Activated naive CD8-positive, alpha-beta T cell treated with anti-CD3 and anti-CD28 coated beads for 36 hours (primary cell): ENCODE measurements at regions not wholly inside any gene's neighbourhood (a gene's known extent, or its start where the extent isn't known, plus 50 kb on each side); places are given as distances from the start of the nearest gene placed in this dataset.

Experiments
- DNase-seq: peaks from one replicate; pipeline ENCODE4 v3.0.0; 2021
- H3K27ac Mint-ChIP-seq: one replicate; pipeline ENCODE4 v1.8.0; 2022; ENCODE audit warnings: mild to moderate bottlenecking, moderate library complexity, mixed read lengths
- H3K27me3 Mint-ChIP-seq: one replicate; pipeline ENCODE4 v1.8.0; 2022; ENCODE audit warnings: mild to moderate bottlenecking, mixed read lengths
- H3K36me3 Mint-ChIP-seq: one replicate; pipeline ENCODE4 v1.8.0; 2021; ENCODE audit warnings: mild to moderate bottlenecking, mixed read lengths
- H3K4me1 Mint-ChIP-seq: one replicate; pipeline ENCODE4 v1.8.0; 2021; ENCODE audit warnings: mixed read lengths
- H3K4me3 Mint-ChIP-seq: one replicate; pipeline ENCODE4 v1.8.0; 2022; ENCODE audit warnings: mild to moderate bottlenecking, moderate library complexity, mixed read lengths
- H3K9me3 Mint-ChIP-seq: one replicate; pipeline ENCODE4 v1.8.0; 2022; ENCODE audit warnings: mixed read lengths

DNA sequence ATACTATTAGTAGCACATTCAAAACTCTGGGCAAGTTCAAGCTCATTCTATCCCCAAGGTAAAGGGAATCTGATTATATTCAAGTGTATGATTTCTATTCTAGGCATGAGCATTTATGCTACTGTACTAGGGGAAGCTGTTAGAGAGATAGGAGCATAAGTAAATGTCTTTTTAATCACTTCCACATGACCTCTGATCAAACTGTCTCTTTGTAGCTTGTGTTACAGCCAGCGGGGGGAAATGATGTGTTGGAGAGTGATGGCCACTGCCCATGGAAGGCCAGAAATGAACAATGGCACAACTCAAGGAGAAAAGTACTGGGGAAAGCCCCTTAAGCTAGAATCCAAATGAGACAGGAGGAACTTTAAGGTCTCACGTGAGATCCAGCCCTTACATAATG is 894.9 kb upstream of the CDH2 start:
- H3K36me3 Mint-ChIP-seq = no peaks in the 10 kb centered on the region
- DNase-seq = no peak
- no peaks in the 10 kb centered on the region for H3K27me3 Mint-ChIP-seq
- H3K4me3 Mint-ChIP-seq = no peak overlapping the region
- peaks cover 3% of the 10 kb centered on the region for H3K9me3 Mint-ChIP-seq
- no peak overlapping the region for H3K27ac Mint-ChIP-seq
- no peaks in the 10 kb centered on the region for H3K4me1 Mint-ChIP-seq

DNA sequence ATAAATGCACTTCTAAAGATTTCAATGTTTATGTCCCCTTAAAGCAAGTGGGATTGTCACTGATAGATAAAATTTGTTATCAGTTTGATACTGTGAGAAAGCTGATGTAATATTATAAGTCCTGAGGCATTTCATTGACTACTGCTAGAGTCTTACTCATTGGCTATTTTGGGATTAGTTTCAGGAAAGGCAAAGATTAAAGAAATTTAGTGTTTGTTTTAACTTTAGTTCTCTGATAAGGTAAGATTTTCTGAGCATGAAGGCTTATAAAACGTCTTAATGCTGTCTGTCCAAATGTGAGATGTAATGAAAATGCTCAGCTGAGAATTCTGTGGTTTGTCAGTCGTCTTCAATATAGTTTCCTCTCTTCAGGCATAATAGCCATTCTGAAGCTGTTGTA is 886.4 kb upstream of the CDH2 start:
- Mint-ChIP-seq H3K9me3 (peaks cover 14% of the 10 kb centered on the region), H3K4me3 (no peak overlapping the region), H3K4me1 (no peaks in the 10 kb centered on the region), H3K27me3 (no peaks in the 10 kb centered on the region), H3K27ac (no peak overlapping the region), H3K36me3 (no peaks in the 10 kb centered on the region)
- DNase-seq = no peak

DNA sequence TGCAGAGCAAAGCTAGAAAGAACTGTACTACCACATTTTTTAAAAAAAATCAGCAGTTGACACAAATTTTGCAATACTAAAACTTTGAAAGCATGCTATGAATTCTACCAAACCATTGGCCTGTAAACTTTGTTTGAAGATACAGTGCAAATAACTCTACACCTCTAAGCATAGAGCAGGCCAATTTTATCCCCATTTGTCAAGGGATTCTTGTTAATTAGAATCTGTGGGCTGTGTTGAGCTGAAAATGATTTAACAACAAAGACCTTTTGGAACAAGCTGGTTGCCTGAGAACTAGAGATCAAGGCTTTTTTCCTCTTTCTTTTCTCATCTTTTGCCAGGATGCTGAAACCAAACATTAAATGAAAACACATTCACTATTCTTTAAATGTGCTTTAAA is 886.0 kb upstream of the CDH2 start:
- DNase-seq = no peak
- no peaks in the 10 kb centered on the region for H3K36me3 Mint-ChIP-seq
- H3K27ac Mint-ChIP-seq = no peak overlapping the region
- no peaks in the 10 kb centered on the region for H3K4me1 Mint-ChIP-seq
- no peaks in the 10 kb centered on the region for H3K27me3 Mint-ChIP-seq
- H3K9me3 Mint-ChIP-seq = peaks cover 13% of the 10 kb centered on the region
- H3K4me3 Mint-ChIP-seq = no peak overlapping the region

DNA sequence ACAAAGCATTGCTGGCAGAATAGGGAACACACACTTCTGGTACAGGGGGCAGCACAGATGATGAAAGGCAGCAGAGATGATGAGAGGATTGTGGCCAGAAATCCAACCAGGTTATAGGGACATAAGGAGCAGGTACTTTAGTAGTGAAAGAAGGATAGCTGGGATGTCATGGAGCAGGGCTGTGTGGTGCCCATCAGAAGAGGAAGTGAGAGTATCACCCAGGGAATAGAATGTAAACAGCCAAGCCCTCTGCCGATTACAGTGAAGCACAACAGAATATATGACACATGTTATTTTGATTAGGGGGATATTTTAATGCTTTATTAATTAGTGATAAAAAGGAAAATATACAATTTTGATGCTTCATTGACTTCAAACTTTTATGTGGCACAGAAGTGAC is 883.4 kb upstream of the CDH2 start:
- peaks cover 12% of the 10 kb centered on the region for H3K9me3 Mint-ChIP-seq
- no peaks in the 10 kb centered on the region for H3K27me3 Mint-ChIP-seq
- no peaks in the 10 kb centered on the region for H3K36me3 Mint-ChIP-seq
- DNase-seq = no peak
- H3K27ac Mint-ChIP-seq = no peak overlapping the region
- H3K4me1 Mint-ChIP-seq = no peaks in the 10 kb centered on the region
- no peak overlapping the region for H3K4me3 Mint-ChIP-seq

GRCh38 chr18:29057703-29058102 is 880.8 kb upstream of the CDH2 start:
- H3K27me3 Mint-ChIP-seq = no peaks in the 10 kb centered on the region
- H3K27ac Mint-ChIP-seq = no peak overlapping the region
- no peak overlapping the region for H3K4me3 Mint-ChIP-seq
- no peaks in the 10 kb centered on the region for H3K4me1 Mint-ChIP-seq
- H3K9me3 Mint-ChIP-seq = peaks cover 7% of the 10 kb centered on the region
- DNase-seq = no peak
- H3K36me3 Mint-ChIP-seq = no peaks in the 10 kb centered on the region

GRCh38 chr18:29056800-29057199 is 879.9 kb upstream of the CDH2 start:
- H3K27me3 Mint-ChIP-seq = no peaks in the 10 kb centered on the region
- DNase-seq = no peak
- no peak overlapping the region for H3K27ac Mint-ChIP-seq
- H3K9me3 Mint-ChIP-seq = peaks cover 7% of the 10 kb centered on the region
- H3K4me3 Mint-ChIP-seq = no peak overlapping the region
- H3K4me1 Mint-ChIP-seq = no peaks in the 10 kb centered on the region
- H3K36me3 Mint-ChIP-seq = no peaks in the 10 kb centered on the region

- no peak overlapping the region for H3K4me3 Mint-ChIP-seq
- H3K4me1 Mint-ChIP-seq = no peaks in the 10 kb centered on the region
- H3K27me3 Mint-ChIP-seq = no peaks in the 10 kb centered on the region
- peaks cover 10% of the 10 kb centered on the region for H3K9me3 Mint-ChIP-seq
- no peak overlapping the region for H3K27ac Mint-ChIP-seq
- DNase-seq = no peak
- no peaks in the 10 kb centered on the region for H3K36me3 Mint-ChIP-seq
These were observed 865.0 kb upstream of the CDH2 start for GRCh38 chr18:29041976-29042375.

- no peak overlapping the region for H3K27ac Mint-ChIP-seq
- DNase-seq = no peak
- H3K9me3 Mint-ChIP-seq = no peaks in the 10 kb centered on the region
- H3K4me3 Mint-ChIP-seq = no peak overlapping the region
- H3K36me3 Mint-ChIP-seq = no peaks in the 10 kb centered on the region
- H3K4me1 Mint-ChIP-seq = no peaks in the 10 kb centered on the region
- H3K27me3 Mint-ChIP-seq = no peaks in the 10 kb centered on the region
These were observed 857.4 kb upstream of the CDH2 start for GRCh38 chr18:29034113-29034856.

DNA sequence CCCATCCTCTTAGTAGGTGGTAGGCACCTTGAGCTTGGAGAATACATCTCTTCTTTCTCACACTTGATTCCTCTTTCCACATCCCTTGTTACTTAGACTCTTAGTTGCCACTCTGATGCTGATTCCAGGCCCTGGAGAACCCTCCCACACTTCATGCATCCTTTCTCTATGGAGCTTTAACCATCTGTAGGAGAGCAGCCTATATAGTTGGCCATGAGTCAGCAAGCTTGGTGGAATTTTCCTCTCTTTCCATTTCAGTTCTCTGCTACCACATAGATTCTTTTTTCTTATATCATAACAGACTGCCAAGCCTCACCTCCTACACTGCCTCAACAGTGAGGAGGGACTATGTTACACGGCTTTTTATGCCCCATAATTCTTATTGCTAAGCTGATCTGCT is 851.6 kb upstream of the CDH2 start:
- H3K27ac Mint-ChIP-seq = no peak overlapping the region
- DNase-seq = no peak
- H3K9me3 Mint-ChIP-seq = peaks cover 7% of the 10 kb centered on the region
- no peaks in the 10 kb centered on the region for H3K27me3 Mint-ChIP-seq
- no peak overlapping the region for H3K4me3 Mint-ChIP-seq
- no peaks in the 10 kb centered on the region for H3K4me1 Mint-ChIP-seq
- no peaks in the 10 kb centered on the region for H3K36me3 Mint-ChIP-seq

DNA sequence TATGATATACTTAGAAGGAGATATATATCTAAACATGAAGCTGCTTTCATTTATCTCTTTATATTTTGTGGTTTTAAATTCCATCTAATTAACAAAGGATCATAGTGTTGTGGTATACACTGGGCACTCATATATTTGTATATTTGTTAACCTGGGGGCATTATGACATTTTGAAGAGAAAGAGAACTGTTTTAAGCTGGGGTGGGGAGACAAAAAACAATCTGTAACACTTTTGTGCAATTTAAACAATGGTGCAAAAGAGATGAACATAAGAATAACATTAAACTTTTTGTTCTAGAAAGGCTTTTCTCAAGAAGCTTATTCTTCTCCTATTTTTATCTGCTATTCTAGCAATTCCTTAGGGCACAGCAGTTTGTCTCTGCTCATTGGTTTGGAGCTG is 842.0 kb upstream of the CDH2 start:
- Mint-ChIP-seq H3K36me3 (no peaks in the 10 kb centered on the region), H3K27me3 (no peaks in the 10 kb centered on the region), H3K4me1 (no peaks in the 10 kb centered on the region), H3K27ac (no peak overlapping the region), H3K9me3 (peaks cover 6% of the 10 kb centered on the region), H3K4me3 (no peak overlapping the region)
- no peak for DNase-seq

DNA sequence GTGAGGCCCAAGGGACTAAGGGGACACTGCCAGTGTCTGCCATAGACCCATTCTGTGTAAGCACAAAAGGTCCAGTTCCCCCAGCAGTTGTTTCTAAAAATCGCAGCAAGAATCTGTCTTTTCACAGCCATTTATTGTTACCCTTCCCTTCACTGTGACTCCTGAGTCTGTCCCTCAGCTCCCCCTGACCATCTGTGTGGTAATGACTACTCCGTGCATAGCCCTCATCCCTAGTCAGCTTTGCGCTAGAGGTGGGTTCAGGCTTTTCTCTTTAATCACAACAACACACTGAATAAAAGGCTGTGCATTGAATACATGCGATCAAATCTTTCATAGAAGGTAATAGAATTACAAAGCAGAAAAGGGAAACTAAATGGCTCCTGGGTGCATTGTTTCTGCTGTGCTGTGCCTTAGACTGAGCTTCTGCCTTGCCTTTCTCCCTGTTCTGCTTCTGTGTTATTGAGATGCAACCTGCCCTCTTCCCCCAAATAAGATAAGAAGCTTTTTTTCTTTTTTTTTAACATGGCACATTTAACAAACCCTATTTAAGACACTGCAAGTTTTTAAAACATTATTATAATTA is 836.0 kb upstream of the CDH2 start:
- Mint-ChIP-seq H3K36me3 (no peaks in the 10 kb centered on the region), H3K27ac (no peak overlapping the region), H3K27me3 (no peaks in the 10 kb centered on the region), H3K4me3 (no peak overlapping the region), H3K4me1 (no peaks in the 10 kb centered on the region), H3K9me3 (peaks cover 6% of the 10 kb centered on the region)
- no peak for DNase-seq

DNA sequence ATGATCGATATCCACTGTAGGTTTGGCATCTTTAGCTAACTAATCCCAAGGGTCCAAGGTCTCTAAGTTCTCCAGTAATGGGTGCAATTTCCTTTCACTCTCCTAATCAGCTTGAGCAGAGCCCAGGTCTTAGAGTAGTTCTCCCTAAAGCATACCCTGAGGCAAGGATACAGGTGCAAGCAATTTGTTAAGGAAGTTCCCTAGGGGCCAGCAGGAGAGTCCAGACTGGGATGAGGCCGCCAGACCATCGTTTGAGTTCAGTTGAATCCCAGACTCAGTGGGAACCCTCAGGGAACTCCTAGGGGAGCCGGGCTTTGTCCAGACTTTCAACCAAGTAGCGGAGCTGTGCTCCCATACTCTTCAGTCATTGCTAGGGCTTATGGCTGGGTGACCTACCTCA is 835.4 kb upstream of the CDH2 start:
- no peak for DNase-seq
- Mint-ChIP-seq H3K27me3 (no peaks in the 10 kb centered on the region), H3K9me3 (peaks cover 7% of the 10 kb centered on the region), H3K27ac (no peak overlapping the region), H3K4me1 (no peaks in the 10 kb centered on the region), H3K36me3 (no peaks in the 10 kb centered on the region), H3K4me3 (no peak overlapping the region)

GRCh38 chr18:29009250-29009803 is 832.4 kb upstream of the CDH2 start:
- Mint-ChIP-seq H3K9me3 (peaks cover 4% of the 10 kb centered on the region), H3K4me3 (no peak overlapping the region), H3K36me3 (no peaks in the 10 kb centered on the region)

GRCh38 chr18:29008809-29009208 is 831.9 kb upstream of the CDH2 start:
- H3K4me3 Mint-ChIP-seq = no peak overlapping the region
- H3K27ac Mint-ChIP-seq = no peak overlapping the region
- H3K27me3 Mint-ChIP-seq = no peaks in the 10 kb centered on the region
- H3K4me1 Mint-ChIP-seq = no peaks in the 10 kb centered on the region
- DNase-seq = no peak
- peaks cover 4% of the 10 kb centered on the region for H3K9me3 Mint-ChIP-seq
- H3K36me3 Mint-ChIP-seq = no peaks in the 10 kb centered on the region

More at GRCh38 chr18:29009250-29009803, 832.4 kb upstream of the CDH2 start:
- no peaks in the 10 kb centered on the region for H3K27me3 Mint-ChIP-seq
- H3K27ac Mint-ChIP-seq = no peak overlapping the region
- no peaks in the 10 kb centered on the region for H3K4me1 Mint-ChIP-seq
- DNase-seq = no peak

DNA sequence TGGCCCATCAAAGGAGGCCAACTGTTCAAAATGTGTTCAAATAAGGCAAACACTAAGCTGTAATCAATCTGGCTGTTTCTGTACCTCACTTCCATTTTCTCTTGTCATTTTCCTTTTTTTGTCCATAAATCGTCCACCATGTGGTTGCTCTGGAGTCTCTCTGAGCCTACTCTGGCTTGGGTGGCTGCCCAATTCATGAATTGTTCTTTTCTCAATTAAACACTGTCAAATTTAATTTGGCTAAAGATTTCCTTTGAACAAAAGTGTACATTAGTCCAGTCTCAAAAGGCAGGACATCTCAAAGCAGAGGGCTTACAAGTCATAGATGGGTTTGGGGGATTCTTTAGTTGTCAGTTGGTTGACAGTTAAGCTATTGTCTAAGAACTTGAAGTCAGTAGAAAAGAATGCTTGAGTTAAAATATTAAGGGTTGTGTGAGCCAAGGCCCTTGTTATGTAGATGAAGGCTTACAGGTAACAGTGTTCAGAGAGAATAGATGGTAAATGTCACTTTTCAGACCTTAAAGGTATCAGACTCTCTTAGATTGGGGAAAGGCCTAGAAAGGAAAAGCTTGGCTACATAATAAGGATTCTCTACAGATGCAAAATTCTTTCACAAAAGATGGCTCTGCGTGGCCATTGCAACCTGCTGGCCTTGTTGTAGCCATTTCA is 831.2 kb upstream of the CDH2 start:
- Mint-ChIP-seq H3K4me3 (no peak overlapping the region), H3K27ac (no peak overlapping the region), H3K36me3 (no peaks in the 10 kb centered on the region), H3K27me3 (no peaks in the 10 kb centered on the region), H3K4me1 (no peaks in the 10 kb centered on the region), H3K9me3 (peaks cover 4% of the 10 kb centered on the region)
- DNase-seq = no peak
